Mucosa of rectum (tissue), 2 donors: ENCODE measurements at regions not wholly inside any gene's neighbourhood (a gene's known extent, or its start where the extent isn't known, plus 50 kb on each side); places are given as distances from the start of the nearest gene placed in this dataset.

Experiments
- H3K27ac ChIP-seq, 2 donors: one replicate each; pipeline ENCODE4 v1.7.0; 2013; ENCODE audit warnings: inconsistent platforms in 2 of 2, low read depth in 2 of 2, low read length in 2 of 2
- H3K27me3 ChIP-seq, 2 donors: one replicate each; pipeline ENCODE4 v1.7.0; 2013; ENCODE audit warnings: low read length in 2 of 2; ENCODE audit not compliant: control insufficient read depth in 2 of 2, insufficient read depth in 2 of 2
- H3K36me3 ChIP-seq, 2 donors: one replicate each; pipeline ENCODE4 v1.7.0; 2013; ENCODE audit warnings: low read length in 2 of 2; ENCODE audit not compliant: control insufficient read depth in 2 of 2, insufficient read depth in 2 of 2
- H3K4me1 ChIP-seq, 2 donors: one replicate each; pipeline ENCODE4 v1.7.0; 2013; ENCODE audit warnings: low read length in 2 of 2, mild to moderate bottlenecking in 1 of 2; ENCODE audit not compliant: control insufficient read depth in 2 of 2, insufficient read depth in 2 of 2
- H3K4me3 ChIP-seq, 2 donors: one replicate each; pipeline ENCODE4 v1.7.0; 2013; ENCODE audit warnings: low read length in 2 of 2
- H3K9ac ChIP-seq, 2 donors: one replicate each; pipeline ENCODE4 v1.7.0; 2013; ENCODE audit warnings: low read length in 2 of 2, low read depth in 1 of 2, mild to moderate bottlenecking in 1 of 2
- H3K9me3 ChIP-seq, 2 donors: one replicate each; pipeline ENCODE4 v1.7.0; 2013; ENCODE audit warnings: low read length in 2 of 2; ENCODE audit not compliant: control insufficient read depth in 2 of 2
- donor health status: healthy.
- donor health status: Normal muscosa, but diverticular disease.

- Histone ChIP-seq H3K27ac (no peak overlapping the region), H3K9ac (no peak overlapping the region), H3K27me3 (no peaks in the 10 kb centered on the region), H3K4me3 (no peak overlapping the region), H3K9me3 (no peaks in the 10 kb centered on the region), H3K36me3 (no peaks in the 10 kb centered on the region), H3K4me1 (no peaks in the 10 kb centered on the region)
These were observed 188.5 kb downstream of the TM2D1 start for GRCh38 chr1:61536174-61537108.

GRCh38 chr1:61534847-61535246 is 190.1 kb downstream of the TM2D1 start:
- Histone ChIP-seq H3K4me1 (no peaks in the 10 kb centered on the region), H3K9ac (no peak overlapping the region), H3K36me3 (no peaks in the 10 kb centered on the region), H3K27me3 (no peaks in the 10 kb centered on the region), H3K27ac (no peak overlapping the region), H3K9me3 (no peaks in the 10 kb centered on the region), H3K4me3 (no peak overlapping the region)

GRCh38 chr1:61533546-61533945 is 191.4 kb downstream of the TM2D1 start:
- H3K36me3 ChIP-seq: no peaks in the 10 kb centered on the region
- no peaks in the 10 kb centered on the region for H3K9me3 ChIP-seq
- H3K9ac ChIP-seq: no peak overlapping the region
- no peaks in the 10 kb centered on the region for H3K27me3 ChIP-seq
- H3K4me3 ChIP-seq: no peak overlapping the region
- no peak overlapping the region for H3K27ac ChIP-seq
- no peaks in the 10 kb centered on the region for H3K4me1 ChIP-seq

DNA sequence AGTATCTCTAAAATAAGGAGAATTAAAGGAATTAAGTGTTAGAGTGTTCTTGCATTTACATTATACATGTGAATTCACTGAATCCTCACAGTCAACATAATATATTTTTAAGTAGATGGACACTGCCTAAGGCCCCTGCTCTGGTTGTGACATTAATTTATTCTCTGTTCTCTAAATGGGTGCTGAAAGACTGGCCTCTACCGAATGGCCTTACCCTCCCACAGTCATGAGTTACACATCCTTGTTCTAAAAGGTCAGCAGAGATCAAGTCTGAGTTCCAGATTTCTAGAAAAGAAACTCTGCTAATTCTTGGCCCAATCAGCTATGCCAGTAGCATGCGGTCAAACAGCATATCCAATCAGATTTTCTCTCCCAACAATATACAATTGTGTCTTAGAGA is 193.2 kb downstream of the TM2D1 start:
- Histone ChIP-seq H3K36me3 (no peaks in the 10 kb centered on the region), H3K4me3 (no peak overlapping the region), H3K4me1 (no peaks in the 10 kb centered on the region)

GRCh38 chr1:61523893-61524605 is 200.9 kb downstream of the TM2D1 start:
- Histone ChIP-seq H3K4me3 (no peak overlapping the region), H3K27me3 (no peaks in the 10 kb centered on the region)

More for the DNA sequence above, 193.2 kb downstream of the TM2D1 start:
- H3K9me3 ChIP-seq: no peaks in the 10 kb centered on the region
- no peak overlapping the region for H3K9ac ChIP-seq
- H3K27ac ChIP-seq: no peak overlapping the region
- H3K27me3 ChIP-seq: no peaks in the 10 kb centered on the region

DNA sequence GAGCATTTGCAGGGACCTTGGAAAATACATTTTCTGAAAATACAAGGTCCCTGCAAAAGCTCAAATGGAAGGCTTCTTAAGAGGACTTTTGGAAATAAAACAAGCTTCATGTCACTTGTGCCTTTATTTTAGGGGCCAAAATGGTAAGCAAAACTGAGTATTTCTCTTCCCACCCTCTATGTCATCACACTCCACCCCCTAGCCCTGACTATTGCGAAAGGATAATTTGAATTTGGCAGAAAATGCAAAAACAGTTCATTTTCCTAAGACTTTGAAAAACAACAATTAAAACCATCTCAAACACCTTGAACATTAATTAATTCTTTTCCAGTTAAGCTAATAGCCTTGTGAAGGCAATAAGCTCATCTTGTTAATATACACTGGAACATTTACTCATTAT is 201.7 kb downstream of the TM2D1 start:
- Histone ChIP-seq H3K27me3 (no peaks in the 10 kb centered on the region), H3K4me1 (no peaks in the 10 kb centered on the region), H3K9ac (no peak overlapping the region), H3K4me3 (no peak overlapping the region), H3K36me3 (no peaks in the 10 kb centered on the region), H3K27ac (no peak overlapping the region), H3K9me3 (no peaks in the 10 kb centered on the region)

More at GRCh38 chr1:61523893-61524605, 200.9 kb downstream of the TM2D1 start:
- no peaks in the 10 kb centered on the region for H3K9me3 ChIP-seq
- H3K36me3 ChIP-seq: no peaks in the 10 kb centered on the region
- no peak overlapping the region for H3K27ac ChIP-seq
- H3K9ac ChIP-seq: no peak overlapping the region
- H3K4me1 ChIP-seq: no peaks in the 10 kb centered on the region

- H3K9ac ChIP-seq: no peak overlapping the region
- no peaks in the 10 kb centered on the region for H3K9me3 ChIP-seq
- H3K4me1 ChIP-seq: no peaks in the 10 kb centered on the region
- H3K36me3 ChIP-seq: no peaks in the 10 kb centered on the region
- H3K4me3 ChIP-seq: no peak overlapping the region
- H3K27ac ChIP-seq: no peak overlapping the region
- no peaks in the 10 kb centered on the region for H3K27me3 ChIP-seq
These were observed 204.5 kb downstream of the TM2D1 start for GRCh38 chr1:61520401-61520800.

DNA sequence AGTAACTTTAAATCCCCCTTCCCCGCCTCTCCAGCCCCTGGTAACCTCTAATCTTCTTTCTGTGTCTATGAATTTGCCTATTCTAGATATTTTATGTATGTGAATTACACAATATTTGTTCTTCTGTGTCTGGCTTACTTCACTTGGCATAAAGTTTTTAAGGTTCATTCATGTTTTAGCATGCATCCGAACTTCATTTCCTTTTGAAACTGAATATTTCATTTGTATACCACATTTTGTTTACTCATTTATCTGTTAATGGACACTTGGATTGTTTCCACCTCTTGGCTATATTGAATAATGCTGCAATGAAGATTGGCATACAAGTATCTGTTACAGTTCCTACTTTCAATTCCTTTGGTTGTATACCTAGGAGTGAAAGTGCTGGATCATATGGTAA is 205.3 kb downstream of the TM2D1 start:
- H3K4me3 ChIP-seq: no peak overlapping the region
- no peaks in the 10 kb centered on the region for H3K36me3 ChIP-seq
- H3K4me1 ChIP-seq: no peaks in the 10 kb centered on the region
- no peak overlapping the region for H3K27ac ChIP-seq
- H3K27me3 ChIP-seq: no peaks in the 10 kb centered on the region
- H3K9me3 ChIP-seq: no peaks in the 10 kb centered on the region
- H3K9ac ChIP-seq: no peak overlapping the region

DNA sequence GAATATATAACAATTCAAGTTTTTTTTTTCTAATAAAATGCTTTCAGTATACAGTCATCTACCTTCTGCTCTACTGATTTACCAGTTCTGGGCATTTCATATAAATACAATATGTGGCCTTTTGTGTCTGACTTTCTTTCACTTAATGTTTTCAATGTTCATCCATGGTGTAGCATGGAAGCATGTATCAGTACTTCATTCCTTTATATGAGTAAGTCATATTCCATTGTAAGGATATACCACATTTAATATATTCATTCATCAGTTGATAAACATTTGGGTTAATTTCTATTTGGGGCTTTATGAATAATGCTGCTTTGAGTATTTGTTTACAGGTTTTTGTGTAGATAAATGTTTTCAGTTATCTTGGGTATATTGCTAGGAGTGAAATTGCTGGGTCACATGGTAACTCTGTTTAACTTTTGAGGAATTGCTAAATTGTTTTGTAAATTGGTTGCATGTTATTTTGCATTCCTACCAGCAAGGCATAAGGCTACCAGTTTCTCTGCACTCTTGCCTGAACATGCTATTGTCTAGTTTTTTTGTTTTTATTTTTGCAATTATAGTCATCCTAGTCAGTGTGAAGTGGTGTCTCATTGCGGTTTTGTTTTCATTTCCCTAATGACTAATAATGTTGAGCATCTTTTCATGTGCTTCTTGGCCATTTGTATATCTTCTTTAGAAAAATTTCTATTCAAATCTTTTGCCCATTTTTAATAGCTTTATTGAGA is 206.1 kb downstream of the TM2D1 start:
- Histone ChIP-seq H3K27me3 (no peaks in the 10 kb centered on the region), H3K4me1 (no peaks in the 10 kb centered on the region), H3K36me3 (no peaks in the 10 kb centered on the region), H3K9ac (no peak overlapping the region), H3K9me3 (no peaks in the 10 kb centered on the region), H3K4me3 (no peak overlapping the region), H3K27ac (no peak overlapping the region)

GRCh38 chr1:61517345-61517744 is 207.6 kb downstream of the TM2D1 start:
- no peaks in the 10 kb centered on the region for H3K36me3 ChIP-seq
- no peaks in the 10 kb centered on the region for H3K4me1 ChIP-seq
- H3K4me3 ChIP-seq: no peak overlapping the region
- no peaks in the 10 kb centered on the region for H3K27me3 ChIP-seq
- no peak overlapping the region for H3K27ac ChIP-seq
- H3K9me3 ChIP-seq: no peaks in the 10 kb centered on the region
- no peak overlapping the region for H3K9ac ChIP-seq
